ENCODE measurements at regions not wholly inside any gene's neighbourhood (a gene's known extent, or its start where the extent isn't known, plus 50 kb on each side); places are given as distances from the start of the nearest gene placed in this dataset.

DNA sequence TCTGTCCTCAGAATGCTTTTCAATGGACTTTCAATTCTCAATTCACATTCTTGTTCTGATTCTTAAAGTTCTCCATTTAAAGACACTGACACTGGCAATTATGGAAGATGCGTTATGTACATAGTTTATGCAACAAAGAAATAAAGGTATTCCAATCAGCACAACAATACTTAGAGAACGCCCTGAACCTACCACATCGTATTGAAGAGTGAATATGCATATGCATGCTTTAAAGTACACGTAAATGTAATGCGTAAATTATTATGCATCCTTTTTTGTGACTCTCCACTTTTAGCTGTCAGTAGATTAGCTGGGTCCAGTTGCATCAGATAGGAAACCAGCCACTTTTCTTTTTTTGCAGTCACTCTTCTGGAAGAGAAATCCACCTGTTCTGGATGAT is 83.5 kb downstream of the RBM43 start:
- H3K9me3 ChIP-seq: no peaks in the 10 kb centered on the region
- no peak for TF ChIP-seq POLR2A (IDR thresholded peaks at IDR 0.05)
- TF ChIP-seq, protein P1, sequence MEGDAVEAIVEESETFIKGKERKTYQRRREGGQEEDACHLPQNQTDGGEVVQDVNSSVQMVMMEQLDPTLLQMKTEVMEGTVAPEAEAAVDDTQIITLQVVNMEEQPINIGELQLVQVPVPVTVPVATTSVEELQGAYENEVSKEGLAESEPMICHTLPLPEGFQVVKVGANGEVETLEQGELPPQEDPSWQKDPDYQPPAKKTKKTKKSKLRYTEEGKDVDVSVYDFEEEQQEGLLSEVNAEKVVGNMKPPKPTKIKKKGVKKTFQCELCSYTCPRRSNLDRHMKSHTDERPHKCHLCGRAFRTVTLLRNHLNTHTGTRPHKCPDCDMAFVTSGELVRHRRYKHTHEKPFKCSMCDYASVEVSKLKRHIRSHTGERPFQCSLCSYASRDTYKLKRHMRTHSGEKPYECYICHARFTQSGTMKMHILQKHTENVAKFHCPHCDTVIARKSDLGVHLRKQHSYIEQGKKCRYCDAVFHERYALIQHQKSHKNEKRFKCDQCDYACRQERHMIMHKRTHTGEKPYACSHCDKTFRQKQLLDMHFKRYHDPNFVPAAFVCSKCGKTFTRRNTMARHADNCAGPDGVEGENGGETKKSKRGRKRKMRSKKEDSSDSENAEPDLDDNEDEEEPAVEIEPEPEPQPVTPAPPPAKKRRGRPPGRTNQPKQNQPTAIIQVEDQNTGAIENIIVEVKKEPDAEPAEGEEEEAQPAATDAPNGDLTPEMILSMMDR (IDR thresholded peaks at IDR 0.05): no peak
- intact Hi-C loops (cut with DNase I; ENCODE audit: low total_unique reads): no loop called here

DNA sequence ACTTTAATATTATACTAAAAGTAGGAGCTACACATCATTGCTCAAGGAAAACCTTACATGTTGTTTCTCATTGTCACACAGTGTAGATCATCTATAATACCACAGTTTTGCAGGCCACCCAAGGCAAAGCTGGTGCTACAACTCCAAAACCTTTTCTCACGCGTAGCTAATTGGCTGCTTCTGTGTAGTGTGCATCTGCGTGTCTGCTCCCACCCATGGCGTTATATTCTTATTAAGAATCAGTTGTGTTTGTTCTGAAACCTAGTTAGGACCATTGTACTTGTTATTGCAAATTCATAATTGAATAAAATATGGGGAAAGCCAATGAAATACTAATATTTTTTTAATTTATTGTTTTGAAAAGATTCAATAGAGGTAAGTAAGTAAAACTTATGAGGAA is 83.9 kb downstream of the RBM43 start:
- no peaks in the 10 kb centered on the region for H3K4me1 ChIP-seq
- no peak for DNase-seq
- no peak overlapping the region for H3K4me3 ChIP-seq
- TF ChIP-seq POLR2A (IDR thresholded peaks at IDR 0.05): no peak
- TF ChIP-seq, protein P1 (IDR thresholded peaks at IDR 0.05): no peak
- no peak overlapping the region for H3K27ac ChIP-seq
- intact Hi-C loops (cut with DNase I; ENCODE audit: low total_unique reads): no loop called here
- no peaks in the 10 kb centered on the region for H3K27me3 ChIP-seq
- no peaks in the 10 kb centered on the region for H3K36me3 ChIP-seq
- H3K9me3 ChIP-seq: no peaks in the 10 kb centered on the region

More for the DNA sequence above, 83.5 kb downstream of the RBM43 start:
- H3K36me3 ChIP-seq: no peaks in the 10 kb centered on the region
- no peak overlapping the region for H3K4me3 ChIP-seq
- DNase-seq: no peak
- H3K27me3 ChIP-seq: no peaks in the 10 kb centered on the region
- no peak overlapping the region for H3K27ac ChIP-seq
- no peaks in the 10 kb centered on the region for H3K4me1 ChIP-seq

DNA sequence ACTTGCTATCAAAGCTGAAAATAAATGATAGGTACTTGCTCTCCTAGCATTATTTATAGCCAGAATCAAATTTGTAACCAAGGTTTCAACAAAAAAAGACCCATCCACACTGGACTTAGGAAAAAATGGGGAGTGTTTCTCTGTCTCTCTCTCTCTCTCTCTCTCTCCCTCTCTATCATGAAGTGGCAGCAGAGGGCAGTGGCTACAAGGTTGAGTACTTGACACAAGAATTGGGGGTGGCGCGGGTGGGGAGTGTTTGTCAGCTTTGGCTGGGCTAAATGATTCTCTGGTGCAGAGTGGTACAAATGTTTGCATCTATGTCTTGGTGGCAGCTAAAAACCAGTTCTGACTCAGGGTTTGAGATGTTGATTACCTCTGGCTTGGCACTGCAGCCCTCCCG is 85.0 kb downstream of the RBM43 start:
- Histone ChIP-seq H3K4me3 (no peak overlapping the region), H3K4me1 (no peaks in the 10 kb centered on the region), H3K27me3 (no peaks in the 10 kb centered on the region), H3K36me3 (no peaks in the 10 kb centered on the region), H3K9me3 (no peaks in the 10 kb centered on the region), H3K27ac (no peak overlapping the region)
- DNase-seq: no peak
- intact Hi-C loops (cut with DNase I; ENCODE audit: low total_unique reads): no loop called here
- TF ChIP-seq, protein P1 (IDR thresholded peaks at IDR 0.05): no peak
- TF ChIP-seq POLR2A (IDR thresholded peaks at IDR 0.05): no peak

DNA sequence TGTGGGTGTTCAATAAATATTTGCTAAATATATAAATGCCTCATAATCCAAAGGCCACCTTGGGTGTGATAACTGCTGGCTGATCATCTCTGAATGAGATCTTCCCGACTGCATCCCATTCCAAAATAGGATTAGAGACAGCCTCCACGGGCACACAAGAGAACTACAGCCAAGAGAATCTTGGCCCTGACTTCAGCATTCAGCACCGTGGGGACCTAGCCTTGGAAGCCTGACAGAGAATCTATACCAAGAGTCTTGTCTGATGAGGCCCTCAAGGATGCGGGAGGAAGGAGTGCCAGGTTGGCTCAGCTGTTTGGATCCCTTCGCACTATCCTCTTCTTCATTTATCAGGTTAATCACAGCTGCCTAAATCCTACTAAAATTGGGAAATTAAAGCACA is 85.8 kb downstream of the RBM43 start:
- Histone ChIP-seq H3K27me3 (no peaks in the 10 kb centered on the region), H3K4me3 (no peak overlapping the region), H3K36me3 (no peaks in the 10 kb centered on the region), H3K27ac (no peak overlapping the region), H3K4me1 (no peaks in the 10 kb centered on the region), H3K9me3 (no peaks in the 10 kb centered on the region)
- no peak for DNase-seq
- TF ChIP-seq POLR2A (IDR thresholded peaks at IDR 0.05): no peak
- TF ChIP-seq, protein P1 (IDR thresholded peaks at IDR 0.05): no peak
- intact Hi-C loops (cut with DNase I; ENCODE audit: low total_unique reads): no loop called here

DNA sequence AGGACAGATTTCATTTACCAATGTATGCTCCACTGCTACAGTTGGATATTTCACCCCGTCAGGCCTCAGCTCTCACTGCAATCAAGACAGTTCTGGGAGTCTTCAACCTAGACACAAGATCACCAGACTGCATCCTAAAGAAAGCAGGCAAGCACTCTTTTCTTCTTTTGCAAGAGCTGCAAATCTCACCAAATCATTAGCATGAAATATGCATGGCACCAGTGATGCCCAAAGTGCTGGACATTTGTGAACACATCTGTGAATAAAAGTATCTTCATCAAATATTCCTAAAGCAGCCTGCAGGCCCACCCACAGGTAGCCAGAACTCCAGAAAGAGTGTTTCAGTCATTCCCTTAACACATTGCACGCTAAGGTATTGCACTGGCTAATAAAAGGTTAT is 87.5 kb downstream of the RBM43 start:
- no peak overlapping the region for H3K4me3 ChIP-seq
- no peaks in the 10 kb centered on the region for H3K27me3 ChIP-seq
- H3K36me3 ChIP-seq: no peaks in the 10 kb centered on the region
- DNase-seq: no peak
- no peaks in the 10 kb centered on the region for H3K9me3 ChIP-seq
- TF ChIP-seq, protein P1 (IDR thresholded peaks at IDR 0.05): no peak
- no peak for TF ChIP-seq POLR2A (IDR thresholded peaks at IDR 0.05)
- no peaks in the 10 kb centered on the region for H3K4me1 ChIP-seq
- H3K27ac ChIP-seq: no peak overlapping the region
- intact Hi-C loops (cut with DNase I; ENCODE audit: low total_unique reads): no loop called here
